Osteocyte (in vitro differentiated cells): ENCODE measurements at regions not wholly inside any gene's neighbourhood (a gene's known extent, or its start where the extent isn't known, plus 50 kb on each side); places are given as distances from the start of the nearest gene placed in this dataset.

Experiments
- DNase-seq: peaks from one replicate; pipeline ENCODE4 v3.0.0; 2021; ENCODE audit warnings: mixed read lengths; ENCODE audit not compliant: unreplicated experiment; ENCODE audit errors: extremely low spot score
- H3K27ac Mint-ChIP-seq: one replicate; pipeline ENCODE4 v1.8.0; 2021; ENCODE audit warnings: mild to moderate bottlenecking, mixed read lengths; ENCODE audit not compliant: unreplicated experiment
- H3K27me3 Mint-ChIP-seq: one replicate; pipeline ENCODE4 v1.8.0; 2021; ENCODE audit warnings: mixed read lengths; ENCODE audit not compliant: unreplicated experiment
- H3K36me3 Mint-ChIP-seq: one replicate; pipeline ENCODE4 v1.8.0; 2021; ENCODE audit warnings: mixed read lengths; ENCODE audit not compliant: unreplicated experiment
- H3K4me1 Mint-ChIP-seq: one replicate; pipeline ENCODE4 v1.8.0; 2021; ENCODE audit warnings: mixed read lengths; ENCODE audit not compliant: unreplicated experiment
- H3K4me3 Mint-ChIP-seq: one replicate; pipeline ENCODE4 v1.8.0; 2021; ENCODE audit warnings: mild to moderate bottlenecking, moderate library complexity, mixed read lengths; ENCODE audit not compliant: unreplicated experiment
- H3K9me3 Mint-ChIP-seq: one replicate; pipeline ENCODE4 v1.8.0; 2021; ENCODE audit warnings: mixed read lengths; ENCODE audit not compliant: unreplicated experiment
- CTCF ChIP-seq: fragments of 200-600 bp; sonication (generic); IDR thresholded peaks from 2 replicates; pipeline ENCODE4 v1.5.0; 2021; ENCODE audit warnings: antibody characterized with exemption, mild to moderate bottlenecking, moderate library complexity

DNA sequence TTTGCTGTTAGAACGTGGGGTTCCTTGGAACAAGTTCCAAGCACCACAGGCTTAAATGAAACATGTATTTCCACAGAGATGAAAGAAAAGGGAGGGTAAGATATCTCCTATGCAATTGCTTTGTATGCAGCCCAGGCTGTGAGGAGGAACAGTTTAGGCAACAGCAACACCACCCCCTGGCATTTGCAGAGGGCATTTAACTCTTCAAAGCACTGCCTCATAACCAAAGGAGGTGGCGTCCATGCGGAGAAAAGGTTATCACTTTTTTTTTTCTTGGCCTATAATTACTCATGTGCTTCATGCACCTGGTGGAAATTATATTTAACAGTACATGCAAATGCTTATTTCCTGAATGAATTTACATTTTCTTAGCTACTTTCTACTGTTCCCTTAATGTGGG is 286.0 kb downstream of the LPIN1 start:
- DNase-seq, result no peak
- no peaks in the 10 kb centered on the region for H3K9me3 Mint-ChIP-seq
- H3K4me1 Mint-ChIP-seq, result peaks cover 37% of the 10 kb centered on the region
- no peak overlapping the region for H3K4me3 Mint-ChIP-seq
- peaks cover 1% of the 10 kb centered on the region for H3K36me3 Mint-ChIP-seq
- no peak overlapping the region for H3K27ac Mint-ChIP-seq
- H3K27me3 Mint-ChIP-seq, result no peaks in the 10 kb centered on the region
- TF ChIP-seq CTCF, result peak; percentile 25

- no peak for TF ChIP-seq CTCF
- Mint-ChIP-seq H3K36me3 (peaks cover 1% of the 10 kb centered on the region), H3K4me3 (no peak overlapping the region), H3K9me3 (no peaks in the 10 kb centered on the region), H3K27me3 (no peaks in the 10 kb centered on the region), H3K4me1 (peaks cover 37% of the 10 kb centered on the region), H3K27ac (no peak overlapping the region)
- no peak for DNase-seq
These were observed 286.5 kb downstream of the LPIN1 start for GRCh38 chr2:12032975-12033374.

- Mint-ChIP-seq H3K4me3 (no peak overlapping the region), H3K27me3 (no peaks in the 10 kb centered on the region), H3K27ac (no peak overlapping the region), H3K36me3 (peaks cover 1% of the 10 kb centered on the region), H3K9me3 (no peaks in the 10 kb centered on the region), H3K4me1 (peaks cover 37% of the 10 kb centered on the region)
- no peak for TF ChIP-seq CTCF
- no peak for DNase-seq
These were observed 287.1 kb downstream of the LPIN1 start for GRCh38 chr2:12033494-12033893.

DNA sequence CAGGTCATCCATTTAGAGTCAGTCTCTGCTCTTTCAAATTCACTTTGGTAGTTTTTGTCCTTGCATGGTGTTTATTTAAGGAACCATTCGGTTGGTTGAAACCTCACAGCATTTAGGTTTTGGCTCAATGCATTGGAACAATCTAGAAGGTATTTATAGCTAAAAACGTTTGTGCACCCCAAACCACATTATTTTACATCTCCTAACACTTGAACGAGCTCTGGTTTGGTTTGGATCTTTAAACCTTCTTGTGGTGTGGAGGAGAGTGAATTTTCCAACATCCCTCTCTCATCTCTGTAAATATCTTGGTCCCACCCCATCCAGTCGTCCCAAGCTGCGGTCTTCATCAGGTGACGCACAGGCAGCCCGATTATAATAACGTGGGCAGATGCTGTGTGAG is 287.9 kb downstream of the LPIN1 start:
- no peaks in the 10 kb centered on the region for H3K27me3 Mint-ChIP-seq
- no peaks in the 10 kb centered on the region for H3K9me3 Mint-ChIP-seq
- H3K36me3 Mint-ChIP-seq, result peaks cover 1% of the 10 kb centered on the region
- no peak overlapping the region for H3K4me3 Mint-ChIP-seq
- H3K27ac Mint-ChIP-seq, result peak overlapping the region; percentile 81
- peaks cover 37% of the 10 kb centered on the region for H3K4me1 Mint-ChIP-seq
- no peak for TF ChIP-seq CTCF
- no peak for DNase-seq

DNA sequence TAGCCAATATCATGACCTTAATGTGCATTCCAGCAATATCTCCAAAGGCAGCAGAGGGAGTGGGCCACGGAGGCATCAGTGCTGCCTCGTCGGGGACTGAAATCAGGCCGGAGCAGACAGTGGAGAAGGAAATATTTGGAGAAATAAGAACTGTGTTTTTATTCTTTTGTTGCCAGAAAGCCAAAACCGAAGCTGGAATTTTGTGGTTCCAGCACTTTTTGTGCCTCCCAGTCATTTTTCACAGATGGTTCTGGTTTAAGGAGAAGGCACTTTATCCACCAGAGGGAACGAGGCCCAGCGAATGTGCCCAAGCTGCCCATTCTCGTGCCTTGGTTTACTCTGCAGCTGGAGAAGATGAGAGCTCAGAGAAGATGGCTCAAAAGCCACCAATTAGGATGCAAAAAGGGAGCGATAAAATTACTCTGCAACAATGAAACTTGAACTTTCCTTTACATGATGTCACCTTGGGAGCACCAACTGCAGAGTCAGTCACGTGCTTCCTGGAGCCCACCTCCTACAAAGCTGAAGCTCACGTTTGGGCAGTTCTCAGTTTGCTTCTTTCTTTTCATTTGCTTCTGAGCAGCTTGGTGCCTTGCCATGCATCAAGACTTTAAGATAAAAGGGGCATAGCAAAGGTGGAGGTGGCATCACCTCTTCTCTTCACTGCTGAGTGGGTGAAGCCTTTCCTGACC is 288.7 kb downstream of the LPIN1 start:
- peak overlapping the region; percentile 81 for H3K27ac Mint-ChIP-seq
- peaks cover 1% of the 10 kb centered on the region for H3K36me3 Mint-ChIP-seq
- H3K27me3 Mint-ChIP-seq, result no peaks in the 10 kb centered on the region
- no peak overlapping the region for H3K4me3 Mint-ChIP-seq
- peaks cover 37% of the 10 kb centered on the region for H3K4me1 Mint-ChIP-seq
- peak; percentile 20 for TF ChIP-seq CTCF
- H3K9me3 Mint-ChIP-seq, result no peaks in the 10 kb centered on the region
- DNase-seq, result no peak
